ENCODE measurements at regions not wholly inside any gene's neighbourhood (a gene's known extent, or its start where the extent isn't known, plus 50 kb on each side); places are given as distances from the start of the nearest gene placed in this dataset.
A peak's percentile ranks its signal among the peaks of the same experiment; 100 is the strongest.

- TF ChIP-seq SOX13 (IDR thresholded peaks at IDR 0.05) (no peak), SOX13 (CRISPR knock-in tag; conservative IDR thresholded peaks at IDR 0.05 in 1 of 2, IDR thresholded peaks at IDR 0.05 in 1 of 2) (peak in 1 of 2 experiments; percentile 81; a peak in 2 of 4 replicates), GATA4 (IDR thresholded peaks at IDR 0.05; ENCODE audit: borderline replicate concordance, low read depth) (no peak; the same call in 1 of the 2 replicates), MTA3 (CRISPR knock-in tag; IDR thresholded peaks at IDR 0.05) (no peak), KMT2B (CRISPR knock-in tag; IDR thresholded peaks at IDR 0.05) (peak; percentile 48; the same call in 1 of the 2 replicates), ZSCAN30 (CRISPR knock-in tag; IDR thresholded peaks at IDR 0.05) (peak; percentile 49; the same call in 1 of the 2 replicates), MAZ (IDR thresholded peaks at IDR 0.05; ENCODE audit: borderline replicate concordance, low read depth, low read length) (no peak), MAZ (CRISPR knock-in tag; IDR thresholded peaks at IDR 0.05; ENCODE audit: low read depth) (no peak), PAXIP1 (CRISPR knock-in tag; conservative IDR thresholded peaks at IDR 0.05) (peak; percentile 78), ZNF614 (CRISPR knock-in tag; IDR thresholded peaks at IDR 0.05; ENCODE audit: borderline replicate concordance) (0 out of 2 replicates have a peak, but pooled peaks have one; percentile 23), FOXK2 (IDR thresholded peaks at IDR 0.05) (no peak), JDP2 (CRISPR knock-in tag; IDR thresholded peaks at IDR 0.05; ENCODE audit: borderline replicate concordance) (no peak), DPF2 (CRISPR knock-in tag; IDR thresholded peaks at IDR 0.05; ENCODE audit: borderline replicate concordance, low read depth) (no peak; the same call in 1 of the 2 replicates), ZNF18 (CRISPR knock-in tag; IDR thresholded peaks at IDR 0.05; ENCODE audit: insufficient replicate concordance) (no peak), PHF21A (CRISPR knock-in tag; IDR thresholded peaks at IDR 0.05) (no peak), ZNF367 (CRISPR knock-in tag; IDR thresholded peaks at IDR 0.05; ENCODE audit: borderline replicate concordance) (no peak)
- TF ChIP-seq, protein P1, sequence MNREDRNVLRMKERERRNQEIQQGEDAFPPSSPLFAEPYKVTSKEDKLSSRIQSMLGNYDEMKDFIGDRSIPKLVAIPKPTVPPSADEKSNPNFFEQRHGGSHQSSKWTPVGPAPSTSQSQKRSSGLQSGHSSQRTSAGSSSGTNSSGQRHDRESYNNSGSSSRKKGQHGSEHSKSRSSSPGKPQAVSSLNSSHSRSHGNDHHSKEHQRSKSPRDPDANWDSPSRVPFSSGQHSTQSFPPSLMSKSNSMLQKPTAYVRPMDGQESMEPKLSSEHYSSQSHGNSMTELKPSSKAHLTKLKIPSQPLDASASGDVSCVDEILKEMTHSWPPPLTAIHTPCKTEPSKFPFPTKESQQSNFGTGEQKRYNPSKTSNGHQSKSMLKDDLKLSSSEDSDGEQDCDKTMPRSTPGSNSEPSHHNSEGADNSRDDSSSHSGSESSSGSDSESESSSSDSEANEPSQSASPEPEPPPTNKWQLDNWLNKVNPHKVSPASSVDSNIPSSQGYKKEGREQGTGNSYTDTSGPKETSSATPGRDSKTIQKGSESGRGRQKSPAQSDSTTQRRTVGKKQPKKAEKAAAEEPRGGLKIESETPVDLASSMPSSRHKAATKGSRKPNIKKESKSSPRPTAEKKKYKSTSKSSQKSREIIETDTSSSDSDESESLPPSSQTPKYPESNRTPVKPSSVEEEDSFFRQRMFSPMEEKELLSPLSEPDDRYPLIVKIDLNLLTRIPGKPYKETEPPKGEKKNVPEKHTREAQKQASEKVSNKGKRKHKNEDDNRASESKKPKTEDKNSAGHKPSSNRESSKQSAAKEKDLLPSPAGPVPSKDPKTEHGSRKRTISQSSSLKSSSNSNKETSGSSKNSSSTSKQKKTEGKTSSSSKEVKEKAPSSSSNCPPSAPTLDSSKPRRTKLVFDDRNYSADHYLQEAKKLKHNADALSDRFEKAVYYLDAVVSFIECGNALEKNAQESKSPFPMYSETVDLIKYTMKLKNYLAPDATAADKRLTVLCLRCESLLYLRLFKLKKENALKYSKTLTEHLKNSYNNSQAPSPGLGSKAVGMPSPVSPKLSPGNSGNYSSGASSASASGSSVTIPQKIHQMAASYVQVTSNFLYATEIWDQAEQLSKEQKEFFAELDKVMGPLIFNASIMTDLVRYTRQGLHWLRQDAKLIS (CRISPR knock-in tag; IDR thresholded peaks at IDR 0.05), result no peak
- TF ChIP-seq, protein P2, sequence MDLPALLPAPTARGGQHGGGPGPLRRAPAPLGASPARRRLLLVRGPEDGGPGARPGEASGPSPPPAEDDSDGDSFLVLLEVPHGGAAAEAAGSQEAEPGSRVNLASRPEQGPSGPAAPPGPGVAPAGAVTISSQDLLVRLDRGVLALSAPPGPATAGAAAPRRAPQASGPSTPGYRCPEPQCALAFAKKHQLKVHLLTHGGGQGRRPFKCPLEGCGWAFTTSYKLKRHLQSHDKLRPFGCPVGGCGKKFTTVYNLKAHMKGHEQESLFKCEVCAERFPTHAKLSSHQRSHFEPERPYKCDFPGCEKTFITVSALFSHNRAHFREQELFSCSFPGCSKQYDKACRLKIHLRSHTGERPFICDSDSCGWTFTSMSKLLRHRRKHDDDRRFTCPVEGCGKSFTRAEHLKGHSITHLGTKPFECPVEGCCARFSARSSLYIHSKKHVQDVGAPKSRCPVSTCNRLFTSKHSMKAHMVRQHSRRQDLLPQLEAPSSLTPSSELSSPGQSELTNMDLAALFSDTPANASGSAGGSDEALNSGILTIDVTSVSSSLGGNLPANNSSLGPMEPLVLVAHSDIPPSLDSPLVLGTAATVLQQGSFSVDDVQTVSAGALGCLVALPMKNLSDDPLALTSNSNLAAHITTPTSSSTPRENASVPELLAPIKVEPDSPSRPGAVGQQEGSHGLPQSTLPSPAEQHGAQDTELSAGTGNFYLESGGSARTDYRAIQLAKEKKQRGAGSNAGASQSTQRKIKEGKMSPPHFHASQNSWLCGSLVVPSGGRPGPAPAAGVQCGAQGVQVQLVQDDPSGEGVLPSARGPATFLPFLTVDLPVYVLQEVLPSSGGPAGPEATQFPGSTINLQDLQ (CRISPR knock-in tag; IDR thresholded peaks at IDR 0.05), result no peak
These were observed 387.8 kb downstream of the IRS1 start (continued) for GRCh38 chr2:226411727-226412360.
